ENCODE measurements at regions not wholly inside any gene's neighbourhood (a gene's known extent, or its start where the extent isn't known, plus 50 kb on each side); places are given as distances from the start of the nearest gene placed in this dataset.

- TF ChIP-seq YY1 (IDR thresholded peaks at IDR 0.05; ENCODE audit: insufficient read depth, insufficient read length) (no peak), SUZ12 (IDR thresholded peaks at IDR 0.05; ENCODE audit: extremely low read depth, insufficient read depth, insufficient read length) (no peak)
These were observed 775.2 kb upstream of the RBFOX1 start for GRCh38 chr16:6557353-6558023.
